Adrenal gland (tissue), 5 donors: ENCODE measurements at regions not wholly inside any gene's neighbourhood (a gene's known extent, or its start where the extent isn't known, plus 50 kb on each side); places are given as distances from the start of the nearest gene placed in this dataset.

Experiments used
- POLR2A ChIP-seq, 2 donors: fragments of 450-650 bp; IDR thresholded peaks; one replicate each; pipeline ENCODE4 v1.6.1; 2017; ENCODE audit warnings: antibody characterized with exemption in 2 of 2, mild to moderate bottlenecking in 2 of 2, moderate library complexity in 1 of 2
- TF ChIP-seq, protein P1 (sequence below), 6 experiments: fragments of 450-650 bp in 4 of 6; fragments of 200-600 bp in 2 of 6; sonication (generic) in 1 of 6; IDR thresholded peaks; 1 replicate in 5 of 6; 2 replicates in 1 of 6; pipeline versions ENCODE4 v1.5.1 to v1.8.0; 2016 to 2021; ENCODE audit warnings: antibody characterized with exemption in 6 of 6, mild to moderate bottlenecking in 2 of 6, moderate library complexity in 1 of 6
- donor health status: DM: no; HTN: no; CAD: no.

DNA sequence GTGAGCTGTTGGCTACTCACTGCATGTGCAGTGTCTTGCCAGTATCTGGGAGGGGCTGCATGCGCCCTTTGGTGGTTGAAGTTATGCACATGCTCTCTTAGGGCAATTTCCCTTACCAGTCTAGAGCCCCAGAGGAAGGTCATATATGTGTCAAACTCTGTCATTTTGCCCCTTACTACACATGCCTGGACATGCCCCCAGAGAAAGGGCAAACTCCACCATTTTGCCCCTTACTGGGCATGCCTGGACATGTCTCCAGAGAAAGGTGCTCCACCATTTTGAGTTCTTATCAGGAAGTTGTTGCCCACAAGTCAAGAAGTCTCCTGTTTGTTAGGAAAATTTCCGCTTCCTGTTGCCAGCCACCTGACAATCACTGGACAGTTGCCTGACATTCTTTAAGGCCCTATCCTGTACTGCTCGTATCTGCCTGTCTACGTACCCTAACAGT lies 56.4 kb upstream of the PLAC8 start:
- TF ChIP-seq, protein P1, sequence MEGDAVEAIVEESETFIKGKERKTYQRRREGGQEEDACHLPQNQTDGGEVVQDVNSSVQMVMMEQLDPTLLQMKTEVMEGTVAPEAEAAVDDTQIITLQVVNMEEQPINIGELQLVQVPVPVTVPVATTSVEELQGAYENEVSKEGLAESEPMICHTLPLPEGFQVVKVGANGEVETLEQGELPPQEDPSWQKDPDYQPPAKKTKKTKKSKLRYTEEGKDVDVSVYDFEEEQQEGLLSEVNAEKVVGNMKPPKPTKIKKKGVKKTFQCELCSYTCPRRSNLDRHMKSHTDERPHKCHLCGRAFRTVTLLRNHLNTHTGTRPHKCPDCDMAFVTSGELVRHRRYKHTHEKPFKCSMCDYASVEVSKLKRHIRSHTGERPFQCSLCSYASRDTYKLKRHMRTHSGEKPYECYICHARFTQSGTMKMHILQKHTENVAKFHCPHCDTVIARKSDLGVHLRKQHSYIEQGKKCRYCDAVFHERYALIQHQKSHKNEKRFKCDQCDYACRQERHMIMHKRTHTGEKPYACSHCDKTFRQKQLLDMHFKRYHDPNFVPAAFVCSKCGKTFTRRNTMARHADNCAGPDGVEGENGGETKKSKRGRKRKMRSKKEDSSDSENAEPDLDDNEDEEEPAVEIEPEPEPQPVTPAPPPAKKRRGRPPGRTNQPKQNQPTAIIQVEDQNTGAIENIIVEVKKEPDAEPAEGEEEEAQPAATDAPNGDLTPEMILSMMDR (IDR thresholded peaks at IDR 0.05): no peak
- no peak for TF ChIP-seq POLR2A (IDR thresholded peaks at IDR 0.05)
